Inferior parietal cortex (tissue), 1 donor: ENCODE measurements at regions not wholly inside any gene's neighbourhood (a gene's known extent, or its start where the extent isn't known, plus 50 kb on each side); places are given as distances from the start of the nearest gene placed in this dataset.

Experiments used
- DNase-seq: peaks from one replicate; pipeline ENCODE4 v3.0.0-alpha.2; 2016; ENCODE audit errors: extremely low spot score

GRCh38 chr3:1823867-1824266 lies 274.8 kb upstream of the CNTN4 start:
- no peak for DNase-seq

- DNase-seq: no peak
Measured at GRCh38 chr3:1824359-1824758, 274.3 kb upstream of the CNTN4 start.

- DNase-seq: no peak
Measured at GRCh38 chr3:1828519-1828918, 270.1 kb upstream of the CNTN4 start.

- no peak for DNase-seq
Measured at GRCh38 chr3:1830851-1831250, 267.8 kb upstream of the CNTN4 start.

GRCh38 chr3:1832395-1832794 lies 266.3 kb upstream of the CNTN4 start:
- DNase-seq: no peak

- no peak for DNase-seq
Measured at GRCh38 chr3:1843111-1843510, 255.6 kb upstream of the CNTN4 start.

GRCh38 chr3:1847571-1847970 lies 251.1 kb upstream of the CNTN4 start:
- no peak for DNase-seq

- no peak for DNase-seq
Measured at GRCh38 chr3:1848935-1849334, 249.7 kb upstream of the CNTN4 start.

GRCh38 chr3:1852950-1853349 lies 245.7 kb upstream of the CNTN4 start:
- DNase-seq: no peak

GRCh38 chr3:1855841-1856240 lies 242.8 kb upstream of the CNTN4 start:
- no peak for DNase-seq

- DNase-seq: no peak
Measured at GRCh38 chr3:1870738-1871137, 227.9 kb upstream of the CNTN4 start.

GRCh38 chr3:1883534-1883933 lies 215.1 kb upstream of the CNTN4 start:
- no peak for DNase-seq

- no peak for DNase-seq
Measured at GRCh38 chr3:1892459-1892858, 206.2 kb upstream of the CNTN4 start.

- no peak for DNase-seq
Measured at GRCh38 chr3:1902416-1902815, 196.2 kb upstream of the CNTN4 start.

- no peak for DNase-seq
Measured at GRCh38 chr3:1903111-1903510, 195.6 kb upstream of the CNTN4 start.

GRCh38 chr3:1907911-1908310 lies 190.8 kb upstream of the CNTN4 start:
- DNase-seq: no peak

GRCh38 chr3:1908651-1909445 lies 189.8 kb upstream of the CNTN4 start:
- DNase-seq: no peak

- no peak for DNase-seq
Measured at GRCh38 chr3:1910322-1910721, 188.3 kb upstream of the CNTN4 start.

- DNase-seq: no peak
Measured at GRCh38 chr3:1929788-1930414, 168.8 kb upstream of the CNTN4 start.

GRCh38 chr3:1938975-1939374 lies 159.7 kb upstream of the CNTN4 start:
- no peak for DNase-seq

GRCh38 chr3:1942781-1943180 lies 155.9 kb upstream of the CNTN4 start:
- no peak for DNase-seq

- DNase-seq: no peak
Measured at GRCh38 chr3:1943395-1944118, 155.1 kb upstream of the CNTN4 start.

- DNase-seq: no peak
Measured at GRCh38 chr3:1945698-1946097, 153.0 kb upstream of the CNTN4 start.
